ENCODE measurements at regions not wholly inside any gene's neighbourhood (a gene's known extent, or its start where the extent isn't known, plus 50 kb on each side); places are given as distances from the start of the nearest gene placed in this dataset.

GRCh38 chr4:128583753-128584712 is 225.5 kb upstream of the JADE1 start:
- no peak for TF ChIP-seq CTCF (IDR thresholded peaks at IDR 0.05; ENCODE audit: control insufficient read depth, extremely low read depth, insufficient read depth)
- no peak for DNase-seq (ENCODE audit: low read depth)
- no peak overlapping the region for H3K4me3 ChIP-seq (ENCODE audit: low read depth, low read length)

GRCh38 chr4:128582427-128582870 is 227.1 kb upstream of the JADE1 start:
- TF ChIP-seq CTCF (IDR thresholded peaks at IDR 0.05; ENCODE audit: control insufficient read depth, extremely low read depth, insufficient read depth), result no peak
- no peak for DNase-seq (ENCODE audit: low read depth)

GRCh38 chr4:128579154-128579853 is 230.2 kb upstream of the JADE1 start:
- TF ChIP-seq CTCF (IDR thresholded peaks at IDR 0.05; ENCODE audit: control insufficient read depth, extremely low read depth, insufficient read depth), result no peak
- DNase-seq (ENCODE audit: low read depth), result no peak
- H3K4me3 ChIP-seq (ENCODE audit: low read depth, low read length), result no peak overlapping the region

More at GRCh38 chr4:128582427-128582870, 227.1 kb upstream of the JADE1 start:
- no peak overlapping the region for H3K4me3 ChIP-seq (ENCODE audit: low read depth, low read length)

GRCh38 chr4:128574706-128575105 is 234.8 kb upstream of the JADE1 start:
- DNase-seq (ENCODE audit: low read depth), result peak; percentile 25
- TF ChIP-seq CTCF (IDR thresholded peaks at IDR 0.05; ENCODE audit: control insufficient read depth, extremely low read depth, insufficient read depth), result peak; percentile 60
- no peak overlapping the region for H3K4me3 ChIP-seq (ENCODE audit: low read depth, low read length)

GRCh38 chr4:128573781-128574508 is 235.6 kb upstream of the JADE1 start:
- H3K4me3 ChIP-seq (ENCODE audit: low read depth, low read length), result no peak overlapping the region
- no peak for DNase-seq (ENCODE audit: low read depth)
- TF ChIP-seq CTCF (IDR thresholded peaks at IDR 0.05; ENCODE audit: control insufficient read depth, extremely low read depth, insufficient read depth), result no peak

- TF ChIP-seq CTCF (IDR thresholded peaks at IDR 0.05; ENCODE audit: control insufficient read depth, extremely low read depth, insufficient read depth), result no peak
- no peak overlapping the region for H3K4me3 ChIP-seq (ENCODE audit: low read depth, low read length)
- no peak for DNase-seq (ENCODE audit: low read depth)
These were observed 236.7 kb upstream of the JADE1 start for GRCh38 chr4:128572778-128573241.
